ENCODE measurements at regions not wholly inside any gene's neighbourhood (a gene's known extent, or its start where the extent isn't known, plus 50 kb on each side); places are given as distances from the start of the nearest gene placed in this dataset.
A peak's percentile ranks its signal among the peaks of the same experiment; 100 is the strongest.

DNA sequence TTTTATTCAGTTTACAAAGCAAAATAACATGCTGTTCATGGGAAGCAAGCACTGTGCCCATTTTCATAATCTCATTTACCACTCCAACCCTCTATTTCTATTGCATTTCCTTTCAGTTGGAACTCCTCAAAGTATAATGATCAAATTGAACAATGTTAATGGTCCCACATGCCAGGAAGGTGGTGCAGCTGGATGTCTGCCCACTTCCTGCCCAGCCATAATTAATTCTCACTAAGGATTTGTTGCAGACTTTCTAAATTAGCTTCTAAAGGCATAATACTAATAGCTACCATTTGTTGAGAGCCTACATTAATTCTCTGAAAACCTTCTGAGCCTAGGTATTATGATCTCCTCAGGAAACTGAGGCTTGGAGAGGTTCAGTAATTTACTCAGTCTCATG, 316.1 kb upstream of the TPM1 start:
- DNase-seq, result no peak

DNA sequence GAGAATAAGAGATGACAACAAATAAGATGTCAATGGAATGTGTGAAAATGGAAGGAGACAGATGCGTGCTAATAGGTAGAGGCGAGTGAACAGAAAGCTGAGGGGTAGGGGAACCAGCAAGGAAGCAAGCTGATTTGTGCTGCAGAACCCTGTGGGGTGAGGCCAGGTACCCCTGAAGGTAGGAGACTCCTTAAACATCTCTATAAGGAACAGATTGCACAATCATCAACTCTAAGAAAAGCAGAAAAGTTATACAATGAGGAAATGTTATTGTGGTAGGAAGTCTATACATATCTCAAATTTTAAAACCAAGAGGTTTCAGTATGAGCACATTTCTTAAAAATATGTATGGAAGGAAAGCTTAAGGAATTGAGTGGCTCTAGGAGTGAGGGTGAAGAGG, 315.0 kb upstream of the TPM1 start:
- DNase-seq, result no peak

DNA sequence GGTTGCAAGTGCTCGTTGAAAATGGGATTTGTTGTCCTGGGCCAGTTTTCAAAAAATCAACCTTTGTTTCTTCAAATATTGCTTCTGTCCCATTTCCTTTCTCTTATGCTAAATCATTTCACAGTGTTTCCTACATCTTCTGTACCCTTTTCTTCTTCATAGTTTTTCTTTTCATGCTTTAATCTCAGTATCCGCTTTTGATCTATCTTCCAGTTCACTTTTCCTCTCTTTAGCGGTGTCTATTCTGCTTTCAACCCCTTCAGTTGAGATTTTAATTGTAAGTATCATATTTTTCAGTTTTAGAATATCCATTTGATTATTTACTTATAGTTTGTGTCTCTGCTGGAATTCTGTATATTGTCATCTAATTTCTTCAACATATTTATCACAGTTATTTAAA, 311.7 kb upstream of the TPM1 start:
- DNase-seq, result no peak

DNA sequence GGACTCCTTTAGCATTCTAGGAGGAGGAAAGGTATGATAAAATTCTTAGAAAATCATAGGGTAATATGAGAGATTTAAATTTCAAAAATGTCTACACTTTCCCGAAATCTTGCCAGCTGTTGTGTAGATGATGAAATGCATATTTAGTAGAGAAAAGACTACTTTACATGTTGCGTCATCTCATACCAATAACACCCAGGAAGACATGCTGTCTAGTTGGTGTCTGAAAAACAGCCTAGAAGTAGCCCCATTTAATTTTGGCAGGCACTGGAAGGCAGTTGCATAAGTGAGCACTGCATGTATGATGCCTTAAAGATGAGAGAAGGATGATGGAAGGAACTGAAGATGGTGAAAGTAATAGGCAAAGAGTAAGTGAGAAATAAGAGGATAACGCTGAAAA, 310.5 kb upstream of the TPM1 start:
- no peak for DNase-seq

DNA sequence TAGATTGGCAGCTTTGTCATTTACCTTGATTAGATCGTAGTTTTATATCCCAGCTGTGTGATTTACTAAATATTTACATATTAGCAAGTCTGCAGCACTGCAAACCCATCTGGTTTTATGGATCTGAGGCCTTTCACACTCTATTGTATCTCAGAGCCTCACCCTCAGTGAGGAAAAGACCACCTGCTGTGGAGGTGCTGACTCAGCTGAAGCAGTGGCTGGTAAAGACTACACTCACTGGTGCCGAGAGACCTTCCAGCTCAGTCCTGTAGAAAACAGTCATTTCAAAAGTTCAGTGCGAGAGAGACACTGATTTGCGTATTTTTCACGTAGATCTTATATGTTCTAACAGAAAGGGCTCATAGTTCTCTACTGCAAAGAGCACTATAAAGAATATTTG, 307.8 kb upstream of the TPM1 start:
- no peak for DNase-seq

DNA sequence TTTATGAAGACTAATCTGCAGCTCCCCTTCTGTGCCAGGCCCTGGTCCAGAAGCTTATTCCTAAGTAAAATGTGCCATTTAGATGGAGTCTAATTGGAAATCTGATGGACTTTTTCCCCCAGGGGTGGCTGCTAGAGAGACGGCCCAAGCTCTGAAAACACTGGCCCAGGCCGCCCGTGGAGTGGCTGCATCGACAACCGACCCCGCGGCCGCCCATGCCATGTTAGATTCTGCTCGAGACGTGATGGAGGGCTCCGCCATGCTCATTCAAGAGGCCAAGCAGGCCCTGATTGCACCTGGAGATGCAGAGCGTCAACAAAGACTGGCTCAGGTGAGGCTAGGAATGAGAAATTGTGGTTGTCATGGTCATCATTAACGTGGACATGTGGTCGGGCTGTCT, 305.8 kb upstream of the TPM1 start:
- DNase-seq, result no peak

DNA sequence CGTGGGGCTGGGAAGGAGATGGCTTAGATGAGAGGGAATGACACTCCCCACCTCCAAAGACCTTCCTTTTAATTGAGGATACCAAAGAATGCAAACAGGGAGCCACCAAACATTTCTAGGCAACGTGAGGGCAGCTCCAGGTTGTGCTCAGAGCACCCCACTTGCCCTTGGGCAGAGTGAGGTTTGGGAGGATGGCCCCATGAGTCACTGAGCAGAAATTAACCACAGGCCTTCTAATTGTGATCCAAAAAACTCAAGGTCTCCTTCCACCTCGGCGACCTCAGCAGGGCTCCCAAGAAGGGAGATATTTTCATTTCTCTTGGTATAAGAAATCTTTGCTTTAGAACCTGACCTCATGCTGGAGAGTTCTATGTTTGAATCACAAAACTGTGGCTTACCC, 305.0 kb upstream of the TPM1 start:
- DNase-seq, result no peak

DNA sequence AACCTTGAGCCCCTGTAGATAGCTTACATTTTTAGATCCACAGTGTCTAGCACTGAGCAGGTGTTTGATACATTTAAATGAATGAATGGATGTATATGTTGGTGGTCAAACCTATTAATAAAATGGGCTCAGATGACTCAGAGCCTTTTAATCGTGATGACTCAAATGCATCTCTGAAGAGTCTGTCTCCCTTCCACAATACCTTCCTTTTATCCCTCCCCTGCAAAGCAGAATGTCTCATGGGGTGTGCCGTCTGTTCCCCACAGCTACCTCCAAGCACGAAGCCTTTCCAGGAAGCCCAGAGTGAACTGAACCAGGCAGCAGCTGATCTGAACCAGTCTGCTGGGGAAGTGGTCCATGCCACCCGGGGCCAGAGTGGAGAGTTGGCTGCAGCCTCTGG, 303.5 kb upstream of the TPM1 start:
- no peak for DNase-seq

DNA sequence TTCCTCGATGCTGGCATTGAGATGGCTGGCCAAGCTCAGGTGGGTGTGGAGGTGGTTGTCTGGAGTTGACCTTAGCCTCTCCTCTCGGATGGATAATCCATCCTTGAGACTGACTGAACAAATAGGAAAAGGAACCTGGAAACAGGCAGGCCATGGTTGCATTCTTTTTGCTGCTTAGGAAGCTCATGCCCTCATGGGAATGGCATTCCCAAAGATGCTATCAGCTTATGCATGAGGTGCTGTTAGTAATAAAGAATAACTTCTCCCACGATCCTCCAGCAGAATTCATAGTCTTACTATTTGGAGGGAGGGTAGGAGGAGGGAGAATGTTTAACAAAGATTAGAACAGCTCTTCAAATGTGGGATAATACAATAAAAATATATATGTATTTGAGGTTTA, 303.0 kb upstream of the TPM1 start:
- DNase-seq, result no peak

DNA sequence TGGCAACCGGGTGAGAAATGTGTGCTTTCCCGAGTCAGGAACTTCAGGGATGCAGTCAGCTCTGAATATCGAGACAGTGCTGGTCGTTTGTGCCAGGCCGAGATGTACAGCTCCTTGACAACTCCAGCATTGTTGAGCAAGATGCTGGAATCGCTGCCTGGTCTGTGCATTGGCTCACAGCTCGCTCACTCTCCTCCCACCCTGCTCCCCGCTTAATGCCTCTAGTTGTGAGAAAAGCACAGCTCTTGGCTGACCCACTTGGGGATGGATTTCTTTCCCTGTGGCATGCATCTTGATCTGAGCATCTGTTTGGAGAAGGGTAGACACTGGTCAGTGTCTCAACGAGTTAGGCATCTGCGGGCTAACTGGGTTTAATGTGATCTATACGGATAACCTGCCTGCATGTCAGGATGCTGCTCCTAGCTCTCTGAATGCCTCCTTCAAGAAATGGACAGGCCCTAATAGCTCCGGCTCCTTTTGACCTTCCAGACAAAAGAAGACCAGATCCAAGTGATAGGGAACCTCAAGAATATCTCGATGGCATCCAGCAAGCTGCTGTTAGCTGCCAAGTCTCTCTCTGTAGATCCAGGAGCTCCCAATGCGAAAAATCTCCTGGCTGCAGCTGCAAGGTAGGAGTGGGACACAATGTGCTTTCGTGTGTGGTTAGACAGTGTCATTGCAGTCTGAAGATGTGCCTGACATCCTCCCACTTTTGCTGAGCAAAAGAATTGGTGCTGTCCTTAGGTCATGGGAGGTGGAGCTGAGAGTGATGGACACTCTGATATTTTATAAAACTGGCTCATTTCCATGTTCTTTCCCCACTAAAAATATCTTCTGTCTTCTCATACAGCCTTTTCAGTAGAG, 302.2 kb upstream of the TPM1 start:
- no peak for DNase-seq

DNA sequence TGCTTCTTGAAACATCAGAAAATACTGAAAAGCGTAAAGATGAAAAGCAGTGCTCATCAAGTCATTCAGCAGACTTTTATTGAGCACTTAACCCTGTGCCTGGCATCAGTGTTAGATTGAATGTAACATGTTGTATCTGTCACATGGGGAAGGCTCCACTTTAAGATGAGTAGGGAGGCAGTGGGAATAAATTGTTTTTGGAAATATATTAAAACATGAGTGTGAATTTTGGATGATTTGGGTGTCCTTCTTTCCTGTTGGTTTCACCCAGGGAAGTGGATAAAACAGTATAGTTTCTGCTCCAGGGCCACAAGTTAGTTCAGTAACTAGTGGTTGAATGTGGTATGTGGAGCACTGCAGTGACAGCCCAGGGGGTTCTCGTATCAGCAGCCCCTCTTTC, 301.4 kb upstream of the TPM1 start:
- no peak for DNase-seq

DNA sequence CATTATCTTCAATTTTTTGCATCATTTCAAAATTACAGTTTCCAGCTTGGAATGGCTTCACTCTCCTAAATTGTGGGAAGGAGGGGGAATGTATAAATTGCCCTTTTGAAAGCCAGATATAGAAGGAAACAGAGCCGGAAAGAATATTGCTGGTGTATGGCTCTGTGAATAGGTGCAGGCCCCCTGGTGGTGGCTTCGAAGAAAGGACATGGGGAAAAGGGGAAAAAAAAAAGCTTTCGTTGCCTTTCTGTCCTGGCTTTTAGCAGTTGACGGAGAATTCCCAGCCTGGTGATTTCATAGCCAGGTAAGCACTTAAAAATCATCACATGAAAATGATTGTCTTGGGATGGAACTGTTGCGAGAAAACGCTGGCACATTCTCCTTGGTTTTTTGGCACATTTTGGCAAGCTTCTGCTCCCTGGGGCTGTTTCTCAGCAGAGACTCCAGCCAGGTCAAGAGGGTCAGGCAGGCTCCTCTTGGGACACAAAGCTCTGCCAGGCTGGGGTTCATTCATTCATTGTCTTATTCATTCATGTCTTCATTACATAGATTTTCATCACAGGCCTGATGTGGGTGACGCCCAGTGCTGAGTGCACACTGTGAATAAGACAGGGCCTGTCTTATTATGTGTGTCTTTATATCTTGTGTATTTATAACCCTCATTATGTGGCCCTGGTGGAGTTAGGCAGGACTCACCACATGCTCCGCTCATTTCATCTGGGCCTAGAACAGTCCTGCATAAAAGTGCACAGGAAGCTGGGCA, 300.0 kb upstream of the TPM1 start:
- DNase-seq, result peak; percentile 21 to 25

DNA sequence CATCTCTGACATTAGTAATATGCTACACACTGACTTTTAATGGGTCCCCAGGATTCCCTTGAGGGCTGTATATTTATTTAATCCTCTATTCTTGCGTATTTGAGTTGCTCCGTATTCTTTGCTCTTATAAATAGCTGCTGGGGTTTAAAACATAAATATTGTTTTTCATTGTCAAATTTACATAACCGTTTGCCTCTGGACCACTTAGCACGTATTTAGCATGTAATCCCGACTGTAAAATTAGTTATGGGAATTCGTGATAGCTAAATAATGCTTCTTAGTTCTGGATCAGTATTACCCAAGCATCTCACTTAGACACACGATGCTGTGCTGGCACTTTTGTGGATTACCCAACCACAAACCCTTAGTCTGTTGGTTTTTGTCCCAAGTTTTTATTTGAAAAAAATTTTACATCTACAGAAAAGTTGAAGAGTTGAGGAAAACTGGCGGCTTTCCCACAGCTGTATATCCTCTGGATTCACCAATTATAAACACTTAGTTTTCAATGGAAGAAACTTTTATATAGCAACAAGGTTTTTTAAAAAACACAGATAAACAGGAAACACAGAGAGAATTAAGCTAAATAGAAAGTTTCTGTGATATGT, 296.8 kb upstream of the TPM1 start:
- no peak for DNase-seq

DNA sequence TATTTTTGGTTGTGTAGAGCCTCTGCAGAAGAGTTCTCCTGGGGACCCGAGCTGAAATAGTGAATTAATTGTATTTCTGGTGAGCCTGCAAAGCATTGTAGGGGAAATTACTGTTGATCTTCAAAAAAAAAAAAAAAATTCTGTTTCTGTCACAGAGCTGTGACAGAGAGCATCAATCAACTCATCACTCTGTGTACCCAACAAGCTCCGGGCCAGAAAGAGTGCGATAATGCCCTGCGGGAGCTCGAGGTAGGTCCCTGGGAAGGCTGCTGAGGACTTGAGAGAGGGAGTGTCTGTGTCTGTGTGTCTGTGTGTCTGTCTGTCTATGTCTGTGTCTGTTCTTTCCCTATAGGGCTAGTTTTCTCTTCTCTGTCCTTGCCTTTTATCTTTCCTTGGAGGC, 294.4 kb upstream of the TPM1 start:
- DNase-seq, result no peak

DNA sequence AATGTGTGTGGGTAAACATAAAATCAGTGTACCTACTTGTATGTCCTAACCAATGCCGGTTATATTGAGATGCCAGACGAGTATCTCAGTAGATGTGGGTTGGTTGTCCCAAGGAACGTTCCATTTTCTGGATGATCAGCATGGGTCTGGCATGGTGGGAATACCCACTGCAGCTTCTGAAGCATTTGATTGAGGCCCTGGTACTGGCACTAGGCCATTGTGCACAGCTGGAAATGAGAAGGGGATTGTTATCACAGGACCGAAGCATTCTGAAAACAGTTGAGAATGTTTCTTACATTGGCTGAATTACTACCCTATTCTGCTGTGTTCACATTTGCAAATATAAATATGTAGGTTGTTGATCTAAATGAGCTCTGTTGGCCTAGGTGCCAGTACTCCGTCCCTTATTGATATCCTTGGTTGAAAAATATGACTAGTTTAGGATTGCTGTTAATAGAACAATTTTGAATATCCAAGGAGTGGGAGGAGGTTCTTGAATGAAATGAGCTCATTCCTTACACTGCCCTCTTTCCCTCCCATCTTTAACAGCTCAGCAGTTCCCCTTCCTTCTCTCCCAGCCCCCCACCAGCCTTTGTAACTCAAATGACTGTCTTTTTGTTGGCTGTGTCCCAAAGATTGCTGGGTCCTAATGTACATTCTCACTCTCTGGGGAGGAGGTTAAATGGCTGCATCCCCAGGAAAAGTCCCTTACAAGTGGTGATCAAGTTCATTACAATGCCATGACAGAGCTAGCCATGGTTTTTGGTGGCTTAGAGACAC, 293.3 kb upstream of the TPM1 start:
- no peak for DNase-seq

DNA sequence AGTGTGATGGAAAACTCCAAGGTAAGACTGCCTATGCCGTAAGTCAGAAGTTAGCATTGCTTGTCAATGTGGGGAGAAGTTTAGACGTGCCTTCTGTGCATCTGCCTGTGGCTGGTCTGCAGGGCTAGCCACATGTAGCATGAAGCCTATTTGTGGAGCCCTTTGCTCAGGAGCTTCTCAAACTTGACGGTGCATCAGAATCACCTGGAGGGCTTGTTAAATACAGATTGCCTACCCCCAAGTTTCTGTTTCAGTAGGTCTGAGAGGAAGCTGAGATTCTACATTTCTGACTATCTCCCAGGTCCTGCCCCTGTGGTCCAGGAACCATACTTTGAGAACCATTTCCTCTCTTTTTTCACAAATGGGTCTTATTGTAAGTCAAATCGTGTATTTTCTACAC, 292.1 kb upstream of the TPM1 start:
- no peak for DNase-seq

DNA sequence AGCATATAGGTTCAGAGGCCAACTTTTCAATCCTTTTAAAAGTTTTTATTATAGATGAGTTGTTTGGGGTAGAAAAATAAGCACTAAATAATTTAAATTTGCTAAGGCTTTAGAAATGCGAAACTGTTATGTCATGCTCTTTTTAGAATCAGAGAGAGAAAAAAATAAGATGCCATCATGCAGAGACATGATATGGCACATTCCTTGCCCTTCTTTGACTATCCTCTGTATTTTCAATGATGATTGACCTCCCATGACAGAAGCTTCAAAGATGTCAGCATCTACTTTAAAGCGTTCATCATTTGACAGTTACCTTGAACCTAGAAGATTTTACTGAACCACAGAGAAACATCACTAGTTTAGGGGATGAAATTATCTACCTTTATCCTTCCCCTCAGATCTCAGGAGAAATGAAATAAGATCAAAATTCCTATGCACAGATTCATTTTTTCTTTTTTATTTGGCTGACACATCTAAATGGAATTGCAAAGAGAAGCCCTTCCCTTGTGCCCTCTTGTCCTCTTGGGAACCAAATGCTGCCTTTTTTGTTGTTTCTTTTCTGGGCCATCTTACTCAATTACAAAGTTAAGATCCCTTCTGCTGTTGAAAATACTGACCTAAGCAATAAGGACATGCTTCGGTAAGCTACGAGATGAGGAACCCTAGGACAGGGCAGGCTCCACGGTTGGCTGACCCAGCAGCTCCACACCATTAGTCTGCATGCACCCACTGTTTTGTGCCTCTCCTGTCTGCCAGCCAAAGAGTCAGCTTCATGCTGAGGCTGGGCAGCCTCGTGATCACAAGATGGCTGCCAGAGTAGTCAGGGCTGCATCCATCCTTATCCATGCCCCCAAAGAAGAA, 289.7 kb upstream of the TPM1 start:
- DNase-seq, result no peak

DNA sequence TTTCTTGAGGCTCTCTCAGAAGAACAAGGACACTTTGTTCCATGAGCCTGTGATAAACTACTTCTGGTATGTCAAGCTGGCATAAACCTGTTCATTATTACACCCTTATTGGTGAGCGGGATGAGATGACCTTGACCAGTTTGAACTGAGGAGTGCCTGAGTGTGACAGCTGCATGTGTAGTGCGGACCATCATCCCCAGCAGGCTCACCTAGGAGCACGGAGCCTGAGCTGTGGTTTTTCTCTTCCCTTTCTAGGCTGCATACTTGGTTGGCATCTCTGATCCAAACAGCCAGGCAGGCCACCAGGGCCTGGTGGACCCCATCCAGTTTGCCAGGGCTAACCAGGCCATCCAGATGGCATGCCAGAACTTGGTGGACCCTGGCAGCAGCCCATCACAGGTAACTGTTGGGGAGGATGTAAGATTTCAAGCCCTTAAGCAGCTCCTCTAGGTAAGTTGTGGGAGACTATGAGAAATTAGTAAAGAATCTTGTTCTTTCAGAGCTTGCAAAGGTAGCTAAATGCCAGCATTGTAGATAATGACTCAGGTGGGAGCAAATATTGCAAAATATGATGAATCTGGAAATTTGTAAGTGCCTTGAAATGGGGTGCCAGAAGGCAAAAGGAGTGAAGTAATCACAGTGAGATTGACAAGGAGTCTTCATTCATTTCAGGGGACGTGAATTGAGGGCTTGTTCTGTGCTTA, 288.9 kb upstream of the TPM1 start:
- DNase-seq, result no peak

DNA sequence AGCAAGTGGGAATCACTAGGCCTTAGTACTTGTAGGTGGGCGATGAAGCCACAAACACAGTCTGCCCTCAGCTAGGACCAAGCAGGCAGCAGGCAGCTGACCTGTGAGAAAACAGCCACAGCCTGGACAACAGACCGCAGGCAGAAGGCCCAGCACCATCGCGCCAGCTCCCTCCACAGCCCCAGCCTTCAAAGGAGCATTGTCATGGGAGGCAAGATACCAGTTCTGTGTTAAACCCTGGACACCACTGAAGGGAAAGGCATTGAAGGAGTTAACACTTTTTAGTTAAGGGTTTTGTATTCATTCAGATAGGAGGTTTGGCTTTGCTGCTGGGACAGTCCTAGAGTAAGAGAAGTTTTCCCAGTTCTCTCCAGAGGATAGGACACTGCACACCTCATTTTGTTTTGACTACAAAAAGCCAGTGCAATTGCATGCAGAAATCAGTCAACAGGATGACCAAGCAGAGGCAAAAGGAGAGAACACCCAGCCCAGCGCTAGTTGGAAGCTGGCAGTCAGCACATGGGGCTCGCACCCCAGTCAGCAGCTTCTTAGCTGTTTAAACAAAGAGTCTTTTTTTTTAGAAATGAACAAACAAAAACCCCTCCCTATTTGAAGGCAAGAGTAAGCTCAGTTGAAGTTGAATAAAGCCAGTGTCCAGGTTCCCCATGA, 286.1 kb upstream of the TPM1 start:
- no peak for DNase-seq

DNA sequence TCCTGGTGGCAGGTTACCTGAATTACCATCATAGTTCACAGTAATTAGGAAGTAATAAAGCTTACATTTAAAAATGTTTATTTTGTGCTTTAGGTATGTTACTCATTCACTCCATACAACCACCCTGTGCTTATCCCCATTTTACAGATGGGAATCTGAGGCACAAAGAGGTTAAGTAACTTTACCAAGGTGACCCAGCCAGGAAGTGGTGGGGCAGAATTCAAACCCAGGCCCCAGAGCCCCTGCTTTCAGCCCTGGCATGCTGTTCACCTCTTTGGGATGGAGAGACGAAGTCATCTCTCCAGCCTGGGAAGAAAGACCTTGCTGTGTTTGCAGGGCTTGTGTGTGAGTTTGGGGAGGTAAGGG, 285.6 kb upstream of the TPM1 start:
- no peak for DNase-seq

DNA sequence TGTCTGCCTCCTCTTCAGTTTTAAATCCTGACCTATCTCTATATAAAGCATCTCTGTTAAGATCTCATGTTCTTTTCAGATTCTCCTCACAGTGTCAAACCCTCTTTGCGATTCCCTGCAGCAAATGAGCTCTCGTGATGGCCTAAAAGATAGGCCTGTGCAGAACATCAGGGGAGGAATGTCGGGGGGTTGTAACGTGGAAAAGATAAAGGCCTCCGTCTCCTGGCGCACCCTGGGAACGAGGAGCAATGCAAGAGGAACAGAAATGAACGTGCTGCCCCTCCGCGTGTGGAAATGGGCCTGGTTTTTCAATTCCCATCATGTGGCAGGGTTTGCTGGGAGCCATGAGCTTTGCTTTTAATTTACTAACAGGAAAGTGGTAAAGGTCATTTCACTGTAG, 285.0 kb upstream of the TPM1 start:
- DNase-seq, result no peak
